ENCODE measurements at regions not wholly inside any gene's neighbourhood (a gene's known extent, or its start where the extent isn't known, plus 50 kb on each side); places are given as distances from the start of the nearest gene placed in this dataset.
"Not testable (repeated sequence)": the region's sequence is repeated elsewhere in the genome, so short reads cannot be mapped to it uniquely, and the experiment has no call there.

DNA sequence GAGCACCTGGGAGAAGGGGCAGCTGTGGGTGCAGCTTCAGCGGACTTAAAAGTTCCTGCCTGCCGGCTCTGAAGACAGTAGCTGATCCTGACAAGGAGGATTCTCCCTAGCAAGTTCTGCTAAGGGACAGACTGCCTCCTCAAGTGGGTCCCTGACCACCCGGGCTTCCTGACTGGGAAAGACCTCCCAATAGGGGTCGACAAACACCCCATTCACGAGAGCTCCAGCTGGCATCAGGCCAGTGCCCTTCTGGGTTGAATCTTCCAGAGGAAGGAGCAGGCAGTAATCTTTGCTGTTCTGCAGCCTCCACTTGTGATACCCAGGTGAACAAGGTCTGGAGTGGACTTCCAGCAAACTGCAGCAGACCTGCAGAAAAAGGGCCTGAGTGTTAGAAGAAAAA is 632.9 kb downstream of the CCDC85A start:
- TF ChIP-seq MYC (IDR thresholded peaks at IDR 0.05; ENCODE audit: low read depth, low read length) (no peak), MAX (IDR thresholded peaks at IDR 0.05; ENCODE audit: low read depth, low read length) (no peak), CTCF (IDR thresholded peaks at IDR 0.05; ENCODE audit: low read depth, low read length) (no peak), POLR2A (IDR thresholded peaks at IDR 0.05; ENCODE audit: extremely low read depth, insufficient read length) (no peak)
- no peak overlapping the region for H3K4me3 ChIP-seq (ENCODE audit: low read depth, low read length)
- no peak for DNase-seq (ENCODE audit: low read depth)

- TF ChIP-seq MYC (IDR thresholded peaks at IDR 0.05; ENCODE audit: low read depth, low read length) (no peak), POLR2A (IDR thresholded peaks at IDR 0.05; ENCODE audit: extremely low read depth, insufficient read length) (no peak), CTCF (IDR thresholded peaks at IDR 0.05; ENCODE audit: low read depth, low read length) (no peak), MAX (IDR thresholded peaks at IDR 0.05; ENCODE audit: low read depth, low read length) (no peak)
- DNase-seq (ENCODE audit: low read depth) = no peak
- no peak overlapping the region for H3K4me3 ChIP-seq (ENCODE audit: low read depth, low read length)
Measured at GRCh38 chr2:56831780-56832179, 648.0 kb downstream of the CCDC85A start.

GRCh38 chr2:56834686-56835085 is 650.9 kb downstream of the CCDC85A start:
- TF ChIP-seq MYC (IDR thresholded peaks at IDR 0.05; ENCODE audit: low read depth, low read length) (no peak), CTCF (IDR thresholded peaks at IDR 0.05; ENCODE audit: low read depth, low read length) (no peak), POLR2A (IDR thresholded peaks at IDR 0.05; ENCODE audit: extremely low read depth, insufficient read length) (no peak), MAX (IDR thresholded peaks at IDR 0.05; ENCODE audit: low read depth, low read length) (no peak)
- no peak overlapping the region for H3K4me3 ChIP-seq (ENCODE audit: low read depth, low read length)
- no peak for DNase-seq (ENCODE audit: low read depth)

DNA sequence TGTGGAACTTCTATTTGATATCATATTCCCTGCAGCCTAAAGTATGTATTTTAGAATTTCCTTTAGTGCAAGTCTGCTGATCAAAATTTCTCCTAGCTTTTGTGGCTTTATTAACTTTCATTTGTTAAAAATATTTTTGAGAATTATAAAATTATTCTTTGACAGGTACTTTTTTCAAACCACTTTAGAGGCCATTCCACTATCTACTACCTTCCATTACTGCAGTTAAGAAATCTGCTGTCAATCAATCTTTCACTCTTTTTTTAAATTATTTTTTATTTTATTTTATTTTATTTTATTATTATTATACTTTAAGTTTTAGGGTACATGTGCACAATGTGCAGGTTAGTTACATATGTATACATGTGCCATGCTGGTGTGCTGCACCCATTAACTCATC is 656.2 kb downstream of the CCDC85A start:
- not testable (repeated sequence) for DNase-seq (ENCODE audit: low read depth); H3K4me3 ChIP-seq (ENCODE audit: low read depth, low read length)

GRCh38 chr2:56860991-56861390 is 677.2 kb downstream of the CCDC85A start:
- no peak overlapping the region for H3K4me3 ChIP-seq (ENCODE audit: low read depth, low read length)
- no peak for TF ChIP-seq POLR2A (IDR thresholded peaks at IDR 0.05; ENCODE audit: extremely low read depth, insufficient read length)
- no peak for DNase-seq (ENCODE audit: low read depth)

DNA sequence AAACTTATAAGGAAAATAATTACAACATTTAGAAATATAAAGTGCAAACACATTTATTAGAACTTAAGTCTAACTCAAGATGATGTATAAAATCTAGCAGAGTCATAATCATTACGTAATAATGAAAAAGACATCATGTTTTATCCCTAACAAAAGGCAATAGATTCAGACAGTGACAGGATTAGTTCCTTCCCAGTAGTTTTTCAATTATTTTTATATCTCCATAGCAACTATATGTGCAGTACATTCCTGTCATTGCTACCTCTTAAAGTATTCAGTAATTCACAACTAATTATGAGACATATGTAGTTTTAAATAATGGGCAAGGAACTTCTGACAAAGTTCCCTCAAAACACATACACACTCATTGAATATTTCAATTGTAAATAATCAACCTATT is 687.9 kb downstream of the CCDC85A start:
- no peak for DNase-seq (ENCODE audit: low read depth)
- no peak overlapping the region for H3K4me3 ChIP-seq (ENCODE audit: low read depth, low read length)
- TF ChIP-seq MYC (IDR thresholded peaks at IDR 0.05; ENCODE audit: low read depth, low read length) (no peak), MAX (IDR thresholded peaks at IDR 0.05; ENCODE audit: low read depth, low read length) (no peak), CTCF (IDR thresholded peaks at IDR 0.05; ENCODE audit: low read depth, low read length) (no peak), POLR2A (IDR thresholded peaks at IDR 0.05; ENCODE audit: extremely low read depth, insufficient read length) (no peak)

- no peak for DNase-seq (ENCODE audit: low read depth)
- no peak overlapping the region for H3K4me3 ChIP-seq (ENCODE audit: low read depth, low read length)
- TF ChIP-seq POLR2A (IDR thresholded peaks at IDR 0.05; ENCODE audit: extremely low read depth, insufficient read length) (no peak), MAX (IDR thresholded peaks at IDR 0.05; ENCODE audit: low read depth, low read length) (no peak), CTCF (IDR thresholded peaks at IDR 0.05; ENCODE audit: low read depth, low read length) (no peak), MYC (IDR thresholded peaks at IDR 0.05; ENCODE audit: low read depth, low read length) (no peak)
Measured at GRCh38 chr2:56874717-56875116, 690.9 kb downstream of the CCDC85A start.

Measured in NB4 (cell line).